H9 (cell line): ENCODE measurements at regions not wholly inside any gene's neighbourhood (a gene's known extent, or its start where the extent isn't known, plus 50 kb on each side); places are given as distances from the start of the nearest gene placed in this dataset.

Experiments used
- DNase-seq: peaks from one replicate; pipeline ENCODE4 v3.0.0-alpha.2; 2017
- H2AFZ ChIP-seq: one replicate; pipeline ENCODE4 v1.6.1; 2013; ENCODE audit warnings: mild to moderate bottlenecking, low read length, control low read depth, moderate library complexity
- H2AK5ac ChIP-seq: 2 replicates; pipeline ENCODE4 v1.6.1; 2013; ENCODE audit warnings: low read length, control low read depth, mixed read lengths; ENCODE audit not compliant: insufficient read length
- H2BK120ac ChIP-seq: one replicate; pipeline ENCODE4 v1.6.1; 2013; ENCODE audit warnings: low read depth, mild to moderate bottlenecking, low read length, control low read depth, inconsistent platforms; ENCODE audit not compliant: poor library complexity, severe bottlenecking
- H2BK12ac ChIP-seq: 2 replicates; pipeline ENCODE4 v1.6.1; 2013; ENCODE audit warnings: low read length, control low read depth, mixed read lengths, low read depth; ENCODE audit not compliant: insufficient read length
- H2BK15ac ChIP-seq: 2 replicates; pipeline ENCODE4 v1.6.1; 2013; ENCODE audit warnings: low read depth, low read length, control low read depth
- H2BK20ac ChIP-seq: one replicate; pipeline ENCODE4 v1.6.1; 2013; ENCODE audit warnings: low read depth, mild to moderate bottlenecking, low read length, control low read depth, inconsistent platforms; ENCODE audit not compliant: poor library complexity, severe bottlenecking
- H2BK5ac ChIP-seq: 2 replicates; pipeline ENCODE4 v1.6.1; 2013; ENCODE audit warnings: low read length, control low read depth, mixed read lengths; ENCODE audit not compliant: insufficient read length
- H3K14ac ChIP-seq: 2 replicates; pipeline ENCODE4 v1.6.1; 2013; ENCODE audit warnings: low read length, control low read depth; ENCODE audit not compliant: insufficient read depth
- H3K18ac ChIP-seq: 2 replicates; pipeline ENCODE4 v1.6.1; 2013; ENCODE audit warnings: low read depth, mild to moderate bottlenecking, mixed read lengths, low read length, control low read depth; ENCODE audit not compliant: insufficient read length
- H3K23ac ChIP-seq: 2 replicates; pipeline ENCODE4 v1.6.1; 2013; ENCODE audit warnings: low read length, control low read depth, mixed read lengths, low read depth; ENCODE audit not compliant: insufficient read length
- H3K23me2 ChIP-seq: 2 replicates; pipeline ENCODE4 v1.6.1; 2013; ENCODE audit warnings: low read depth, mild to moderate bottlenecking, mixed read lengths, low read length, control low read depth; ENCODE audit not compliant: insufficient read length, poor library complexity, severe bottlenecking
- H3K27ac ChIP-seq: 2 replicates; pipeline ENCODE4 v1.5.1; 2013; ENCODE audit warnings: low read length, control low read depth, mixed read lengths, low read depth; ENCODE audit not compliant: insufficient read length
- H3K27me3 ChIP-seq: 2 replicates; pipeline ENCODE4 v1.6.1; 2013; ENCODE audit warnings: low read length, control low read depth, inconsistent platforms; ENCODE audit not compliant: insufficient read depth
- H3K4ac ChIP-seq: 2 replicates; pipeline ENCODE4 v1.6.1; 2013; ENCODE audit warnings: low read depth, mild to moderate bottlenecking, control low read depth, inconsistent platforms, low read length, moderate library complexity
- H3K4me1 ChIP-seq: 2 replicates; pipeline ENCODE4 v1.6.1; 2013; ENCODE audit warnings: low read length, control low read depth, inconsistent platforms; ENCODE audit not compliant: insufficient read depth
- H3K4me2 ChIP-seq: 2 replicates; pipeline ENCODE4 v1.6.1; 2013; ENCODE audit warnings: low read length, control low read depth, mixed read lengths; ENCODE audit not compliant: insufficient read length, insufficient read depth
- H3K56ac ChIP-seq: 2 replicates; pipeline ENCODE4 v1.6.1; 2013; ENCODE audit warnings: low read depth, mild to moderate bottlenecking, mixed read lengths, low read length, control low read depth; ENCODE audit not compliant: insufficient read length
- H3K79me1 ChIP-seq: 2 replicates; pipeline ENCODE4 v1.6.1; 2013; ENCODE audit warnings: low read depth, mild to moderate bottlenecking, moderate library complexity, low read length, control low read depth, inconsistent platforms; ENCODE audit not compliant: insufficient read depth, poor library complexity, severe bottlenecking
- H3K79me2 ChIP-seq: 2 replicates; pipeline ENCODE4 v1.6.1; 2013; ENCODE audit warnings: low read length, control low read depth, inconsistent platforms; ENCODE audit not compliant: insufficient read depth
- H3K9ac ChIP-seq: 2 replicates; pipeline ENCODE4 v1.6.1; 2013; ENCODE audit warnings: low read length, control low read depth, mixed read lengths; ENCODE audit not compliant: insufficient read length; ENCODE audit errors: extremely low read depth
- H3K9me3 ChIP-seq: one replicate; pipeline ENCODE4 v1.6.1; 2013; ENCODE audit warnings: low read depth, low read length, inconsistent platforms; ENCODE audit not compliant: control insufficient read depth
- H3T11ph ChIP-seq: one replicate; pipeline ENCODE4 v1.6.1; 2013; ENCODE audit warnings: mild to moderate bottlenecking, low read length, control low read depth, inconsistent platforms
- H4K20me1 ChIP-seq: one replicate; pipeline ENCODE4 v1.6.1; 2013; ENCODE audit not compliant: control insufficient read depth, insufficient read length, insufficient read depth
- H4K5ac ChIP-seq: 2 replicates; pipeline ENCODE4 v1.6.1; 2013; ENCODE audit warnings: low read depth, mild to moderate bottlenecking, mixed read lengths, low read length, control low read depth; ENCODE audit not compliant: insufficient read length
- H4K8ac ChIP-seq: replicated peaks from 2 replicates; pipeline ENCODE4 v1.6.1; 2013; ENCODE audit warnings: low read length, control low read depth, mixed read lengths, low read depth; ENCODE audit not compliant: insufficient read length
- H4K91ac ChIP-seq: 2 replicates; pipeline ENCODE4 v1.6.1; 2013; ENCODE audit warnings: low read depth, mild to moderate bottlenecking, moderate library complexity, mixed read lengths, low read length, control low read depth; ENCODE audit not compliant: insufficient read length
- H3K27ac Mint-ChIP-seq, 3 experiments: 2 replicates in 2 of 3; 3 replicates in 1 of 3; pipeline ENCODE4 v1.8.0; 2020 to 2021; ENCODE audit warnings: mixed read lengths in 3 of 3, mild to moderate bottlenecking in 1 of 3, moderate library complexity in 1 of 3
- H3K27me3 Mint-ChIP-seq: 2 replicates; pipeline ENCODE4 v1.8.0; 2021; ENCODE audit warnings: low read depth, mild to moderate bottlenecking, moderate library complexity, mixed read lengths
- H3K36me3 Mint-ChIP-seq, 3 experiments: 2 replicates in 2 of 3; 3 replicates in 1 of 3; pipeline ENCODE4 v1.8.0; 2020 to 2021; ENCODE audit warnings: low read depth in 3 of 3, mixed read lengths in 3 of 3; ENCODE audit not compliant: insufficient read depth in 1 of 3
- H3K4me1 Mint-ChIP-seq, 2 experiments: 2 replicates each; pipeline ENCODE4 v1.8.0; 2020; ENCODE audit warnings: mixed read lengths in 2 of 2
- H3K4me3 Mint-ChIP-seq, 2 experiments: 2 replicates in 1 of 2; 3 replicates in 1 of 2; pipeline ENCODE4 v1.8.0; 2020 to 2021; ENCODE audit warnings: mild to moderate bottlenecking in 2 of 2, mixed read lengths in 2 of 2, moderate library complexity in 1 of 2
- H3K9me3 Mint-ChIP-seq, 2 experiments: 2 replicates in 1 of 2; 3 replicates in 1 of 2; pipeline ENCODE4 v1.8.0; 2020; ENCODE audit warnings: mild to moderate bottlenecking in 2 of 2, mixed read lengths in 2 of 2, moderate library complexity in 1 of 2
- WGBS: extraction: QIAGEN DNeasy Blood & Tissue Kit; methylation state at CpG from one replicate; pipeline ENCODE4 v1.1.7; 2013; ENCODE audit warnings: missing lambda C conversion rate, low lambda C conversion rate, mixed read lengths; ENCODE audit not compliant: insufficient read length; ENCODE audit errors: extremely low coverage; 5-methylcytosine and 5-hydroxymethylcytosine counted together
- TF ChIP-seq, protein P1 (sequence below): fragments of 200-600 bp; sonication (generic); conservative IDR thresholded peaks from 3 replicates; pipeline ENCODE4 v1.8.0; 2021; ENCODE audit warnings: antibody characterized with exemption, mild to moderate bottlenecking

DNA sequence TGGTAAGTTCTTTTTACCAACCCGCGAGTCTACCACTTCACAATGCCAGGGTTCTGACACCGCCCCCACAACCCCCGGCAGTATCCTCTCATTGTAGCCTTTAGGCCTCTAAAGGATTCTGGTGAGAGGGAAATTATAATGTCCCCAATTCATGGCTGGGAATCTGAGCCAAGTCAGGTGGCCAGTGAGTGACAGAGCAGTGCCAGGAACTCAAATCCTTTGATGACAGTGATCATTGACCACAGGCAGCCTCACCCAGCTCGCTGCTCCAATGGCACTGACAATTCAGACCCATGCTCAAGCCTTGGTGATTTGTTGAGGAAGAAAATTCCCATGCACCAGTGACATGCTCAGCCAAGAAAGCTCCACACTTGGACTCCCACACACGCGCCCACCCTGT lies 63.4 kb upstream of the CSF1 start:
- DNase-seq, result no peak
- Histone ChIP-seq H3K23ac (no peak overlapping the region), H3K9me3 (no peaks in the 10 kb centered on the region), H2BK12ac (no peak overlapping the region), H3K79me2 (no peaks in the 10 kb centered on the region), H4K20me1 (no peaks in the 10 kb centered on the region), H3K18ac (no peak overlapping the region), H3K79me1 (no peaks in the 10 kb centered on the region), H4K5ac (no peak overlapping the region), H2BK15ac (no peak overlapping the region), H4K8ac (no peak overlapping the region), H3K9ac (no peak overlapping the region), H3K4ac (no peak overlapping the region), H4K91ac (no peak overlapping the region), H3T11ph (no peak overlapping the region), H3K56ac (no peak overlapping the region), H3K4me1 (no peaks in the 10 kb centered on the region), H3K23me2 (no peaks in the 10 kb centered on the region), H3K27ac (no peak overlapping the region), H2AK5ac (no peak overlapping the region), H3K27me3 (no peaks in the 10 kb centered on the region), H2BK20ac (no peak overlapping the region), H2BK120ac (no peak overlapping the region), H3K4me2 (no peak overlapping the region), H3K14ac (no peak overlapping the region), H2BK5ac (no peak overlapping the region), H2AFZ (no peak overlapping the region)
- Mint-ChIP-seq H3K36me3 (peaks cover 0 to 4% (median 2%) of the 10 kb centered on the region in 3 experiments; a peak in 3 of 7 replicates), H3K9me3 (peaks cover 0 to 4% of the 10 kb centered on the region in 2 experiments; a peak in 1 of 5 replicates), H3K4me3 (no peak overlapping the region), H3K27me3 (no peaks in the 10 kb centered on the region), H3K4me1 (no peaks in the 10 kb centered on the region; a peak in 1 of 4 replicates), H3K27ac (no peak overlapping the region; a peak in 1 of 7 replicates)
- no CpG with 5 or more reads among the region's 7 CpGs for WGBS
- TF ChIP-seq, protein P1, sequence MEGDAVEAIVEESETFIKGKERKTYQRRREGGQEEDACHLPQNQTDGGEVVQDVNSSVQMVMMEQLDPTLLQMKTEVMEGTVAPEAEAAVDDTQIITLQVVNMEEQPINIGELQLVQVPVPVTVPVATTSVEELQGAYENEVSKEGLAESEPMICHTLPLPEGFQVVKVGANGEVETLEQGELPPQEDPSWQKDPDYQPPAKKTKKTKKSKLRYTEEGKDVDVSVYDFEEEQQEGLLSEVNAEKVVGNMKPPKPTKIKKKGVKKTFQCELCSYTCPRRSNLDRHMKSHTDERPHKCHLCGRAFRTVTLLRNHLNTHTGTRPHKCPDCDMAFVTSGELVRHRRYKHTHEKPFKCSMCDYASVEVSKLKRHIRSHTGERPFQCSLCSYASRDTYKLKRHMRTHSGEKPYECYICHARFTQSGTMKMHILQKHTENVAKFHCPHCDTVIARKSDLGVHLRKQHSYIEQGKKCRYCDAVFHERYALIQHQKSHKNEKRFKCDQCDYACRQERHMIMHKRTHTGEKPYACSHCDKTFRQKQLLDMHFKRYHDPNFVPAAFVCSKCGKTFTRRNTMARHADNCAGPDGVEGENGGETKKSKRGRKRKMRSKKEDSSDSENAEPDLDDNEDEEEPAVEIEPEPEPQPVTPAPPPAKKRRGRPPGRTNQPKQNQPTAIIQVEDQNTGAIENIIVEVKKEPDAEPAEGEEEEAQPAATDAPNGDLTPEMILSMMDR, result no peak
